ENCODE measurements at regions not wholly inside any gene's neighbourhood (a gene's known extent, or its start where the extent isn't known, plus 50 kb on each side); places are given as distances from the start of the nearest gene placed in this dataset.
"Not testable (repeated sequence)": the region's sequence is repeated elsewhere in the genome, so short reads cannot be mapped to it uniquely, and the experiment has no call there.

- DNase-seq (no peak), ATAC-seq (no peak)
- no peaks in the 10 kb centered on the region for H3K4me1 ChIP-seq
- no peak overlapping the region for H3K4me3 ChIP-seq
- H3K9me3 ChIP-seq: no peaks in the 10 kb centered on the region
- no peaks in the 10 kb centered on the region for H3K36me3 ChIP-seq
- no peak for TF ChIP-seq CTCF (IDR thresholded peaks at IDR 0.05)
- H3K27ac ChIP-seq: no peak overlapping the region
- intact Hi-C loops (cut with DNase I): no loop called here
- H3K27me3 ChIP-seq: no peaks in the 10 kb centered on the region
These were observed 68.2 kb downstream of the ATP23 start for GRCh38 chr12:58009405-58010195.

GRCh38 chr12:58011676-58012075, 70.3 kb downstream of the ATP23 start:
- no peaks in the 10 kb centered on the region for H3K4me1 ChIP-seq
- no peak for ATAC-seq
- DNase-seq: no peak
- no peaks in the 10 kb centered on the region for H3K9me3 ChIP-seq
- no peaks in the 10 kb centered on the region for H3K36me3 ChIP-seq
- no peaks in the 10 kb centered on the region for H3K27me3 ChIP-seq
- intact Hi-C loops (cut with DNase I): no loop called here
- TF ChIP-seq CTCF (IDR thresholded peaks at IDR 0.05): no peak
- H3K4me3 ChIP-seq: no peak overlapping the region
- no peak overlapping the region for H3K27ac ChIP-seq

- H3K4me1 ChIP-seq; H3K9me3 ChIP-seq; H3K27ac ChIP-seq; H3K36me3 ChIP-seq; H3K27me3 ChIP-seq; intact Hi-C loops (cut with DNase I); H3K4me3 ChIP-seq; ATAC-seq; DNase-seq: not testable (repeated sequence)
These were observed 81.1 kb downstream of the ATP23 start for GRCh38 chr12:58022379-58023020.

GRCh38 chr12:58025431-58025830, 84.1 kb downstream of the ATP23 start:
- no peak overlapping the region for H3K4me3 ChIP-seq
- H3K27me3 ChIP-seq: no peaks in the 10 kb centered on the region
- no peaks in the 10 kb centered on the region for H3K36me3 ChIP-seq
- no peak overlapping the region for H3K27ac ChIP-seq
- TF ChIP-seq CTCF (IDR thresholded peaks at IDR 0.05): no peak
- ATAC-seq (no peak), DNase-seq (no peak)
- no peaks in the 10 kb centered on the region for H3K4me1 ChIP-seq
- no peaks in the 10 kb centered on the region for H3K9me3 ChIP-seq
- intact Hi-C loops (cut with DNase I): no loop called here

- Histone ChIP-seq H3K36me3 (no peaks in the 10 kb centered on the region), H3K27me3 (no peaks in the 10 kb centered on the region), H3K4me3 (no peak overlapping the region), H3K27ac (no peak overlapping the region), H3K9me3 (no peaks in the 10 kb centered on the region), H3K4me1 (no peaks in the 10 kb centered on the region)
- no peak for DNase-seq
- no peak for TF ChIP-seq CTCF (IDR thresholded peaks at IDR 0.05)
- intact Hi-C loops (cut with DNase I): no loop called here
- ATAC-seq: no peak
These were observed 85.1 kb downstream of the ATP23 start for GRCh38 chr12:58026426-58026825.
